Activated T-helper 2 cell treated with anti-CD3 and anti-CD28 coated beads, Interferon-gamma antibody, Interleukin-2, Interleukin-4, amounts not matched to agents 10 μg/mL and 5 μg/mL and 100 μg/mL, durations not matched to agents 14 hours and 24 hours and 36 hours (primary cell): ENCODE measurements at regions not wholly inside any gene's neighbourhood (a gene's known extent, or its start where the extent isn't known, plus 50 kb on each side); places are given as distances from the start of the nearest gene placed in this dataset.
"Not testable (repeated sequence)": the region's sequence is repeated elsewhere in the genome, so short reads cannot be mapped to it uniquely, and the experiment has no call there.

Experiments
- DNase-seq: peaks from one replicate; pipeline ENCODE4 v3.0.0; 2021; ENCODE audit warnings: low spot score
- H3K27ac Mint-ChIP-seq: one replicate; pipeline ENCODE4 v1.8.0; 2021; ENCODE audit warnings: mixed read lengths
- H3K27me3 Mint-ChIP-seq: one replicate; pipeline ENCODE4 v1.8.0; 2021; ENCODE audit warnings: low read depth, mixed read lengths
- H3K36me3 Mint-ChIP-seq: one replicate; pipeline ENCODE4 v1.8.0; 2021; ENCODE audit warnings: low read depth, mixed read lengths
- H3K4me1 Mint-ChIP-seq: one replicate; pipeline ENCODE4 v1.8.0; 2021; ENCODE audit warnings: low read depth, mixed read lengths
- H3K4me3 Mint-ChIP-seq: one replicate; pipeline ENCODE4 v1.8.0; 2021; ENCODE audit warnings: low read depth, mild to moderate bottlenecking, moderate library complexity, mixed read lengths
- H3K9me3 Mint-ChIP-seq: one replicate; pipeline ENCODE4 v1.8.0; 2021; ENCODE audit warnings: mixed read lengths
- intact Hi-C: fragments of 100-400 bp; cut with micrococcal nuclease; formaldehyde crosslinking; loops from one replicate; pipeline ENCODE4 v1.15.1; 2023

GRCh38 chr1:194776657-194777056 is 1590.2 kb upstream of the B3GALT2 start:
- DNase-seq = no peak
- no peak overlapping the region for H3K4me3 Mint-ChIP-seq
- no peaks in the 10 kb centered on the region for H3K4me1 Mint-ChIP-seq
- H3K27ac Mint-ChIP-seq = no peak overlapping the region
- intact Hi-C loops = no loop called here
- H3K36me3 Mint-ChIP-seq = no peaks in the 10 kb centered on the region
- peaks cover 3% of the 10 kb centered on the region for H3K9me3 Mint-ChIP-seq
- no peaks in the 10 kb centered on the region for H3K27me3 Mint-ChIP-seq

GRCh38 chr1:194774535-194774934 is 1588.1 kb upstream of the B3GALT2 start:
- Mint-ChIP-seq H3K27me3 (no peaks in the 10 kb centered on the region), H3K4me1 (no peaks in the 10 kb centered on the region), H3K36me3 (no peaks in the 10 kb centered on the region), H3K9me3 (peaks cover 3% of the 10 kb centered on the region), H3K27ac (no peak overlapping the region), H3K4me3 (no peak overlapping the region)
- intact Hi-C loops = no loop called here
- DNase-seq = no peak

GRCh38 chr1:194755241-194755994 is 1569.0 kb upstream of the B3GALT2 start:
- no peaks in the 10 kb centered on the region for H3K27me3 Mint-ChIP-seq
- H3K36me3 Mint-ChIP-seq = no peaks in the 10 kb centered on the region
- H3K4me3 Mint-ChIP-seq = no peak overlapping the region
- H3K4me1 Mint-ChIP-seq = no peaks in the 10 kb centered on the region
- H3K27ac Mint-ChIP-seq = no peak overlapping the region
- DNase-seq = no peak
- H3K9me3 Mint-ChIP-seq = no peaks in the 10 kb centered on the region
- intact Hi-C loops = no loop called here

GRCh38 chr1:194738843-194739242 is 1552.4 kb upstream of the B3GALT2 start:
- intact Hi-C loops, H3K27me3 Mint-ChIP-seq, H3K27ac Mint-ChIP-seq: not testable (repeated sequence)

GRCh38 chr1:194734970-194735369 is 1548.6 kb upstream of the B3GALT2 start:
- Mint-ChIP-seq H3K27ac (no peak overlapping the region), H3K36me3 (no peaks in the 10 kb centered on the region), H3K4me3 (no peak overlapping the region), H3K4me1 (no peaks in the 10 kb centered on the region), H3K9me3 (no peaks in the 10 kb centered on the region), H3K27me3 (no peaks in the 10 kb centered on the region)
- intact Hi-C loops = no loop called here
- DNase-seq = no peak

More at GRCh38 chr1:194738843-194739242, 1552.4 kb upstream of the B3GALT2 start:
- DNase-seq, H3K4me3 Mint-ChIP-seq, H3K4me1 Mint-ChIP-seq, H3K36me3 Mint-ChIP-seq, H3K9me3 Mint-ChIP-seq: not testable (repeated sequence)

- no peak overlapping the region for H3K27ac Mint-ChIP-seq
- intact Hi-C loops = no loop called here
- no peak overlapping the region for H3K4me3 Mint-ChIP-seq
- H3K4me1 Mint-ChIP-seq = no peaks in the 10 kb centered on the region
- H3K36me3 Mint-ChIP-seq = no peaks in the 10 kb centered on the region
- H3K9me3 Mint-ChIP-seq = no peaks in the 10 kb centered on the region
- H3K27me3 Mint-ChIP-seq = no peaks in the 10 kb centered on the region
- no peak for DNase-seq
Measured at GRCh38 chr1:194731025-194731424, 1544.6 kb upstream of the B3GALT2 start.

GRCh38 chr1:194730304-194730703 is 1543.9 kb upstream of the B3GALT2 start:
- Mint-ChIP-seq H3K4me3 (no peak overlapping the region), H3K36me3 (no peaks in the 10 kb centered on the region), H3K27ac (no peak overlapping the region), H3K27me3 (no peaks in the 10 kb centered on the region), H3K9me3 (no peaks in the 10 kb centered on the region), H3K4me1 (no peaks in the 10 kb centered on the region)
- intact Hi-C loops = no loop called here
- no peak for DNase-seq

GRCh38 chr1:194723067-194723466 is 1536.7 kb upstream of the B3GALT2 start:
- Mint-ChIP-seq H3K9me3 (no peaks in the 10 kb centered on the region), H3K36me3 (no peaks in the 10 kb centered on the region), H3K27ac (no peak overlapping the region), H3K27me3 (no peaks in the 10 kb centered on the region), H3K4me1 (no peaks in the 10 kb centered on the region), H3K4me3 (no peak overlapping the region)
- intact Hi-C loops = no loop called here
- DNase-seq = no peak

GRCh38 chr1:194717941-194718340 is 1531.5 kb upstream of the B3GALT2 start:
- Mint-ChIP-seq H3K27ac (no peak overlapping the region), H3K36me3 (no peaks in the 10 kb centered on the region), H3K9me3 (no peaks in the 10 kb centered on the region), H3K4me3 (no peak overlapping the region), H3K27me3 (no peaks in the 10 kb centered on the region), H3K4me1 (no peaks in the 10 kb centered on the region)
- intact Hi-C loops = no loop called here
- DNase-seq = no peak

- H3K27ac Mint-ChIP-seq = no peak overlapping the region
- intact Hi-C loops = no loop called here
- no peaks in the 10 kb centered on the region for H3K36me3 Mint-ChIP-seq
- no peaks in the 10 kb centered on the region for H3K4me1 Mint-ChIP-seq
- no peak overlapping the region for H3K4me3 Mint-ChIP-seq
- H3K27me3 Mint-ChIP-seq = no peaks in the 10 kb centered on the region
- no peak for DNase-seq
- no peaks in the 10 kb centered on the region for H3K9me3 Mint-ChIP-seq
Measured at GRCh38 chr1:194717334-194717733, 1530.9 kb upstream of the B3GALT2 start.

GRCh38 chr1:194710671-194711070 is 1524.3 kb upstream of the B3GALT2 start:
- intact Hi-C loops = no loop called here
- Mint-ChIP-seq H3K4me1 (no peaks in the 10 kb centered on the region), H3K27me3 (no peaks in the 10 kb centered on the region), H3K9me3 (no peaks in the 10 kb centered on the region), H3K4me3 (no peak overlapping the region), H3K36me3 (no peaks in the 10 kb centered on the region), H3K27ac (no peak overlapping the region)
- no peak for DNase-seq

GRCh38 chr1:194709439-194709838 is 1523.0 kb upstream of the B3GALT2 start:
- H3K9me3 Mint-ChIP-seq = no peaks in the 10 kb centered on the region
- no peak overlapping the region for H3K4me3 Mint-ChIP-seq
- no peaks in the 10 kb centered on the region for H3K4me1 Mint-ChIP-seq
- no peak for DNase-seq
- no peaks in the 10 kb centered on the region for H3K36me3 Mint-ChIP-seq
- intact Hi-C loops = no loop called here
- no peaks in the 10 kb centered on the region for H3K27me3 Mint-ChIP-seq
- H3K27ac Mint-ChIP-seq = no peak overlapping the region

GRCh38 chr1:194707074-194707473 is 1520.7 kb upstream of the B3GALT2 start:
- DNase-seq = no peak
- no peaks in the 10 kb centered on the region for H3K27me3 Mint-ChIP-seq
- H3K4me1 Mint-ChIP-seq = no peaks in the 10 kb centered on the region
- no peak overlapping the region for H3K27ac Mint-ChIP-seq
- H3K9me3 Mint-ChIP-seq = no peaks in the 10 kb centered on the region
- H3K4me3 Mint-ChIP-seq = no peak overlapping the region
- no peaks in the 10 kb centered on the region for H3K36me3 Mint-ChIP-seq
- intact Hi-C loops = no loop called here
